ENCODE measurements at regions not wholly inside any gene's neighbourhood (a gene's known extent, or its start where the extent isn't known, plus 50 kb on each side); places are given as distances from the start of the nearest gene placed in this dataset.

- no peak for TF ChIP-seq POLR2A (IDR thresholded peaks at IDR 0.05; ENCODE audit: low read depth, low read length)
- no peak for TF ChIP-seq TAF1 (IDR thresholded peaks at IDR 0.05; ENCODE audit: low read depth, low read length)
Measured at GRCh38 chr20:23146857-23147637, 60.9 kb upstream of the CD93 start.

Data from GM12891 (cell line).